Uterus (tissue), 2 donors: ENCODE measurements at regions not wholly inside any gene's neighbourhood (a gene's known extent, or its start where the extent isn't known, plus 50 kb on each side); places are given as distances from the start of the nearest gene placed in this dataset.

Source experiments
- POLR2A ChIP-seq, 2 donors: fragments of 450-650 bp; IDR thresholded peaks; one replicate each; pipeline ENCODE4 v1.6.1; 2016; ENCODE audit warnings: antibody characterized with exemption in 2 of 2, mild to moderate bottlenecking in 1 of 2, moderate library complexity in 1 of 2
- TF ChIP-seq, protein P1 (sequence below), 4 experiments: fragments of 200-600 bp in 2 of 4; fragments of 450-650 bp in 2 of 4; sonication (generic) in 2 of 4; IDR thresholded peaks; one replicate each; pipeline ENCODE4 v1.5.1; 2016 to 2019; ENCODE audit warnings: antibody characterized with exemption in 4 of 4, mild to moderate bottlenecking in 2 of 4, moderate library complexity in 1 of 4

- TF ChIP-seq, protein P1, sequence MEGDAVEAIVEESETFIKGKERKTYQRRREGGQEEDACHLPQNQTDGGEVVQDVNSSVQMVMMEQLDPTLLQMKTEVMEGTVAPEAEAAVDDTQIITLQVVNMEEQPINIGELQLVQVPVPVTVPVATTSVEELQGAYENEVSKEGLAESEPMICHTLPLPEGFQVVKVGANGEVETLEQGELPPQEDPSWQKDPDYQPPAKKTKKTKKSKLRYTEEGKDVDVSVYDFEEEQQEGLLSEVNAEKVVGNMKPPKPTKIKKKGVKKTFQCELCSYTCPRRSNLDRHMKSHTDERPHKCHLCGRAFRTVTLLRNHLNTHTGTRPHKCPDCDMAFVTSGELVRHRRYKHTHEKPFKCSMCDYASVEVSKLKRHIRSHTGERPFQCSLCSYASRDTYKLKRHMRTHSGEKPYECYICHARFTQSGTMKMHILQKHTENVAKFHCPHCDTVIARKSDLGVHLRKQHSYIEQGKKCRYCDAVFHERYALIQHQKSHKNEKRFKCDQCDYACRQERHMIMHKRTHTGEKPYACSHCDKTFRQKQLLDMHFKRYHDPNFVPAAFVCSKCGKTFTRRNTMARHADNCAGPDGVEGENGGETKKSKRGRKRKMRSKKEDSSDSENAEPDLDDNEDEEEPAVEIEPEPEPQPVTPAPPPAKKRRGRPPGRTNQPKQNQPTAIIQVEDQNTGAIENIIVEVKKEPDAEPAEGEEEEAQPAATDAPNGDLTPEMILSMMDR (IDR thresholded peaks at IDR 0.05), result peak in 2 of 4 experiments; percentile 13 to 55
- no peak for TF ChIP-seq POLR2A (IDR thresholded peaks at IDR 0.05)
These were observed 171.9 kb downstream of the SHANK2 start for GRCh38 chr11:71080239-71081097.
